Astrocyte of the spinal cord (primary cell): ENCODE measurements at regions not wholly inside any gene's neighbourhood (a gene's known extent, or its start where the extent isn't known, plus 50 kb on each side); places are given as distances from the start of the nearest gene placed in this dataset.

ENCODE experiments used
- DNase-seq: peaks from one replicate; pipeline ENCODE4 v3.0.0; 2011; ENCODE audit warnings: low read depth, low spot score
- H3K4me3 ChIP-seq: 2 replicates; pipeline ENCODE4 v1.5.1; 2011; ENCODE audit warnings: low read depth, mild to moderate bottlenecking, low read length, moderate library complexity
- in situ Hi-C: cut with HindIII; loops from 2 replicates; pipeline ENCODE4 v1.10.0; 2017; ENCODE audit warnings: low sequenced_read_pairs
- TF ChIP-seq, protein P1 (sequence below): IDR thresholded peaks from 2 replicates; pipeline ENCODE4 v1.5.1; 2012; ENCODE audit warnings: low read depth, mild to moderate bottlenecking, low read length, inconsistent platforms

DNA sequence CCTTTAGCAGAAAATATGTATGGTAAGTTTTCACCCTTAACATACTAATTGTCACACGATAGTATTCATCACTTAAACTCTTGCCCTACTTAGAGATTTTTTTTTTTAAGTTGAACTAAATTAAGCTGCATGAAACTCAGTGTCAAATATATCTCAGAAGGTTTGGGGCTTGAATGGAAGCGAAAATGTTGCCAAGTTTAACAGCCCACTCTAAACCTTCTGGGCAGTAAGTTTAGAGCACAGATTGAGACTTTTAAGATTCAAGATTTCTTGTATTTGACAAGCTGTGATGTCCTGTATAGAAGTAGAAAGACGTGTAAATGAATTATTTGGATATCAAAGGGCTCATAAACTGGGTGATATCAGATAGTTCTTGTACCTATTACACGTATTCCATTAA lies 287.3 kb upstream of the FLRT2 start:
- in situ Hi-C loops, result no loop called here
- no peak overlapping the region for H3K4me3 ChIP-seq
- TF ChIP-seq, protein P1, sequence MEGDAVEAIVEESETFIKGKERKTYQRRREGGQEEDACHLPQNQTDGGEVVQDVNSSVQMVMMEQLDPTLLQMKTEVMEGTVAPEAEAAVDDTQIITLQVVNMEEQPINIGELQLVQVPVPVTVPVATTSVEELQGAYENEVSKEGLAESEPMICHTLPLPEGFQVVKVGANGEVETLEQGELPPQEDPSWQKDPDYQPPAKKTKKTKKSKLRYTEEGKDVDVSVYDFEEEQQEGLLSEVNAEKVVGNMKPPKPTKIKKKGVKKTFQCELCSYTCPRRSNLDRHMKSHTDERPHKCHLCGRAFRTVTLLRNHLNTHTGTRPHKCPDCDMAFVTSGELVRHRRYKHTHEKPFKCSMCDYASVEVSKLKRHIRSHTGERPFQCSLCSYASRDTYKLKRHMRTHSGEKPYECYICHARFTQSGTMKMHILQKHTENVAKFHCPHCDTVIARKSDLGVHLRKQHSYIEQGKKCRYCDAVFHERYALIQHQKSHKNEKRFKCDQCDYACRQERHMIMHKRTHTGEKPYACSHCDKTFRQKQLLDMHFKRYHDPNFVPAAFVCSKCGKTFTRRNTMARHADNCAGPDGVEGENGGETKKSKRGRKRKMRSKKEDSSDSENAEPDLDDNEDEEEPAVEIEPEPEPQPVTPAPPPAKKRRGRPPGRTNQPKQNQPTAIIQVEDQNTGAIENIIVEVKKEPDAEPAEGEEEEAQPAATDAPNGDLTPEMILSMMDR, result no peak

DNA sequence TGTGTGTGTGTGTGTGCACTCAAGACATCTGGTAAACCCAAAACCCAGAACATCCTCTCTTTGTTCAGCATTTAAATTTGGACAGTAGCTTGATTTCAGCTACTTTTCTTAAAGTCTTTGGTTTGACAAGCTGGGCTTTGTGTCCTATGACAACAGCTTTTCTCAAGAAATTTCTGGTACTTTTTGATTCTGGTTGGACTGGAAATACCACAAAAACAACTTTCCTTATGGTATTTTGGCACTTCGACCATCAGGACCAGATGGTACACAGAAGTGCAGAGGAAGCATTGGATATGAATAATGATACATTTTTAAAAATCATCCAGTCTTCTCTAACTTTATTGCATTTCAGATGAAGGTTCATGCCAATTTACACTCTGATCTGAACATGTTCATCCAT lies 286.6 kb upstream of the FLRT2 start:
- no peak overlapping the region for H3K4me3 ChIP-seq
- TF ChIP-seq, protein P1, result no peak
- in situ Hi-C loops, result no loop called here
- DNase-seq, result no peak

More for the DNA sequence above, 287.3 kb upstream of the FLRT2 start:
- no peak for DNase-seq

DNA sequence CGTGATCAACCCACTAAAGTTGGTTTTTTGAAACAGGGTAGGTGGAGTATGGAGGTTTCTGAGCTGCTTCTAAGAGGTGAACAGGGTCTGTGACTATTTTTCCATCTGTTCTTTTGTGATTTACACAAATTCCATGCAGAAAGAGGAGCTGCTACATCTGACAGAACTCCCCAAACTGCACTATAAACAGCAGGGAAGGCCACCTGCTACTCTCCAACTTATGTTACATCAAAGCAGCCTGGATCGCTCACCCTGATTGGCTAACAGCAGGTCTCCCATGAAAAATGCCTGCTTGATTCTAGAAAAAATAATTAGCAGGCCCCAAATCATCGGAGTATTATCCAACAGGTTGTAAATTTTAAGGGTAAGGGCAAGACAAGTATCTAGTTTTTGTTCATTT lies 282.9 kb upstream of the FLRT2 start:
- in situ Hi-C loops, result no loop called here
- TF ChIP-seq, protein P1, result no peak
- DNase-seq, result no peak
- H3K4me3 ChIP-seq, result no peak overlapping the region

DNA sequence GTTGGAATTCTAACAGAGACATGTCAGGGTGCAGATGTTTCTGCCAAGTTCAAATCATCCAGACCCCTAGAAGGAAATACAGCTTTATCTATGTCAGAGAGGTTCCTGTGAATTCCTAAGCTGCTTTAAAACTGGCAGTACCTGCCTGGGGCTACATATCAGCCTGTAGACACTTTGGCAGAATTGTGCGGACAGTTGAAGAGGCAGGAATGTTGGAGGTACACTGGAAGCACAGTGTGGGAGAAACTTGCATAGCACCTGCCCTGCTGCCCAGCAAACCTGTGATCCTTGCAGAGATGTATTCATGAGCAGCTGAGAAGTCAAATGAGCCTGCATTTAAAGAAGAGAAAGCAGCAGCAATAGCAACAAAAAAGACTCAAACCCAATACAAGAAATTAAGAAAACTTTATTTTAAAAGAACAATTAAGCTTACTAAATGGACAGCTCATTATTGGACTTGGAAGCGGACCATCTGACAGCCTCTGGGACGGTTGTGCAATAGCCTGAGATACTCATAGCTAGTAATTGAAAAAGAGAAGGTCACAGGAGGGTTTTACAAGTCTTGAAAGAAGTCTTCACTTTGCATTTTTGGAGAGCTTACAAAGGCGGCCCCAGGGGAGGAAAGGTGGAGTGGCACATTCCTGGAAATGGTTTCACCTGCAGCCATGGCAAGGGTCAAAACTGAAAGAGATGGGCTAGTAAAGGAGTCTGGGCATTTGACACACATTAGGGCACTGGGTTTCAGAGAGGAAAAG lies 280.9 kb upstream of the FLRT2 start:
- DNase-seq, result no peak
- in situ Hi-C loops, result no loop called here

DNA sequence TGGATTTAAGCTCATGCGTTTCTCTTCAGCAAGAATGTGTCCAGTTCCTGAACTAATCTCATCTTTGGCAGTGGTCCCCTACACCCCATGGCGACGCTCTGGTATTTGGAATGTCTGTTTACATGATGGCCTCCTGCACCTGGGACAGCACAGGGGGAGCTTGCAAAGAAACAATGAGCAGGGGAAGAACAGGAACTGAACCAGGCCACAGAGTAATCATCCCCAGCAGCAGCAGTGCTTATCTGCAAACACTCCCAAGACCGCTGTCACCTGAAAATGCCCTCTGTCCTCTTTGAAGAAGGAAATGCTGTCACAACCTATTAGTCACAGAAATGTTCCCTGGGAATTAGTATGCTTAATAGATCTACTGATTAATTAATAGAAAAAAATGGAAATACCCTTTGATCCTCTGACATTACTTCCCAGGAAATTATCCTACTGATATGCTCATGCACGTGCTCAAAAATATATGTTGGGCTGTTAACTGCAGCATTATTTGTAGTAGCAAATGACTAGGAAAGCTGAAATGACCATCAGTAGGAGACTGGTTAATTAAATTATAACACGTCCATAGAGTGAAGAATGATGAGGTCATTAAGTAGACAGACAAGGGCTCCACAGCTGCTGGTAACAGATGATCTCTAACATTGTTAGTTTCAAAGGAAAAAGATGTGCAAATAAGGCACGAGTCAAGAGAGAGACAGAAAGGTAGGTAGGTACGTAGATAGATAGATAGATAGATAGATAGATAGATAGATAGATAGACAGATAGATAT lies 279.3 kb upstream of the FLRT2 start:
- peak; percentile 23 for DNase-seq
- H3K4me3 ChIP-seq, result no peak overlapping the region
- TF ChIP-seq, protein P1, result no peak
- in situ Hi-C loops, result no loop called here

More for the DNA sequence above, 280.9 kb upstream of the FLRT2 start:
- TF ChIP-seq, protein P1, result no peak
- no peak overlapping the region for H3K4me3 ChIP-seq

DNA sequence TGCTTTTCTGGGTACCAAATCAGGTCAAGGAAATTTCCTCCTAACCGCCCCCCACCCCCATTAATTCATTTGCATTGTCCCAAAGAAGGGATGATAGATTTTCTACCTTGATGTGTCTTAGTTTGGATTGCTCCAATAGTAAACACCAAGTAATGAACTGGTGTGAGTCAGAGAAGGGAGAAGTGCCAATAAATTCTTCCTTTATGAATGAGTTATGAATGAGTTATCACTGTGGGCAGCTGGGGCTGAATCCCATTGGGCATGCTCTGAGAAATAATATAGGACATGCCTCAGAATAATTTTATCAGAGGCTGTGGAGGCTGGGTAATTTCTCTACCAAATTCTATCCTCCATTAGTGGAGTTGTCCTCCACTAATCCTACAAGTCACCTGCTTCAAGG lies 277.9 kb upstream of the FLRT2 start:
- in situ Hi-C loops, result no loop called here

More for the DNA sequence above, 277.9 kb upstream of the FLRT2 start:
- TF ChIP-seq, protein P1, result no peak
- DNase-seq, result peak; percentile 20
- no peak overlapping the region for H3K4me3 ChIP-seq
